ENCODE measurements at regions not wholly inside any gene's neighbourhood (a gene's known extent, or its start where the extent isn't known, plus 50 kb on each side); places are given as distances from the start of the nearest gene placed in this dataset.

- TF ChIP-seq CTCF (conservative IDR thresholded peaks at IDR 0.05; ENCODE audit: low read depth, low read length) = no peak
- no peak for DNase-seq (ENCODE audit: low read depth)
- H3K4me3 ChIP-seq (ENCODE audit: low read depth, low read length) = no peak overlapping the region
Observed at GRCh38 chr12:124502379-124502778, 65.0 kb downstream of the NCOR2 start.

GRCh38 chr12:124501827-124502226 is 65.6 kb downstream of the NCOR2 start:
- no peak for TF ChIP-seq CTCF (conservative IDR thresholded peaks at IDR 0.05; ENCODE audit: low read depth, low read length)
- DNase-seq (ENCODE audit: low read depth) = no peak
- no peak overlapping the region for H3K4me3 ChIP-seq (ENCODE audit: low read depth, low read length)

GRCh38 chr12:124501112-124501561 is 66.3 kb downstream of the NCOR2 start:
- no peak for DNase-seq (ENCODE audit: low read depth)
- H3K4me3 ChIP-seq (ENCODE audit: low read depth, low read length) = no peak overlapping the region
- TF ChIP-seq CTCF (conservative IDR thresholded peaks at IDR 0.05; ENCODE audit: low read depth, low read length) = no peak

GRCh38 chr12:124499898-124500244 is 67.5 kb downstream of the NCOR2 start:
- no peak overlapping the region for H3K4me3 ChIP-seq (ENCODE audit: low read depth, low read length)
- TF ChIP-seq CTCF (conservative IDR thresholded peaks at IDR 0.05; ENCODE audit: low read depth, low read length) = no peak

GRCh38 chr12:124499190-124499753 is 68.1 kb downstream of the NCOR2 start:
- H3K4me3 ChIP-seq (ENCODE audit: low read depth, low read length) = no peak overlapping the region
- no peak for TF ChIP-seq CTCF (conservative IDR thresholded peaks at IDR 0.05; ENCODE audit: low read depth, low read length)

More at GRCh38 chr12:124499898-124500244, 67.5 kb downstream of the NCOR2 start:
- DNase-seq (ENCODE audit: low read depth) = no peak

GRCh38 chr12:124498275-124499189 is 68.9 kb downstream of the NCOR2 start:
- no peak for TF ChIP-seq CTCF (conservative IDR thresholded peaks at IDR 0.05; ENCODE audit: low read depth, low read length)
- DNase-seq (ENCODE audit: low read depth) = no peak
- no peak overlapping the region for H3K4me3 ChIP-seq (ENCODE audit: low read depth, low read length)

More at GRCh38 chr12:124499190-124499753, 68.1 kb downstream of the NCOR2 start:
- DNase-seq (ENCODE audit: low read depth) = no peak

Measured in epithelial cell of proximal tubule (primary cell).